Bronchial epithelial cell (primary cell): ENCODE measurements at regions not wholly inside any gene's neighbourhood (a gene's known extent, or its start where the extent isn't known, plus 50 kb on each side); places are given as distances from the start of the nearest gene placed in this dataset.

Experiments used
- DNase-seq: peaks from one replicate; pipeline ENCODE4 v3.0.0-alpha.2; 2010; ENCODE audit warnings: low read depth
- FAIRE-seq: peaks from 2 replicates; lab custom pipeline; 2011; peaks lifted over from hg19 to GRCh38; lab: Jason Lieb, UNC
- H3K27me3 ChIP-seq: 2 replicates; pipeline ENCODE4 v1.5.1; 2011; ENCODE audit warnings: low read length; ENCODE audit not compliant: control insufficient read depth, insufficient read depth
- H3K36me3 ChIP-seq: 2 replicates; pipeline ENCODE4 v1.5.1; 2011; ENCODE audit warnings: low read length; ENCODE audit not compliant: control insufficient read depth, insufficient read depth
- H3K4me3 ChIP-seq: 2 replicates; pipeline ENCODE4 v1.5.1; 2011; ENCODE audit warnings: mild to moderate bottlenecking, low read depth, low read length, control low read depth
- CTCF ChIP-seq: IDR thresholded peaks from 2 replicates; pipeline ENCODE4 v1.5.1; 2011; ENCODE audit warnings: mild to moderate bottlenecking, moderate library complexity, low read length, control low read depth, inconsistent platforms; ENCODE audit not compliant: insufficient read depth, severe bottlenecking

- peak; percentile 29 for DNase-seq
- Histone ChIP-seq H3K36me3 (no peaks in the 10 kb centered on the region), H3K27me3 (no peaks in the 10 kb centered on the region), H3K4me3 (no peak overlapping the region)
- FAIRE-seq, result no peak
- peak; percentile 67 for TF ChIP-seq CTCF
Measured at GRCh38 chr7:42745357-42746059, 166.4 kb downstream of the C7orf25 start.

- no peak for TF ChIP-seq CTCF
- no peak for DNase-seq
- no peak for FAIRE-seq
Measured at GRCh38 chr7:42744746-42745145, 167.1 kb downstream of the C7orf25 start.

GRCh38 chr7:42743077-42743858 is 168.6 kb downstream of the C7orf25 start:
- H3K27me3 ChIP-seq, result no peaks in the 10 kb centered on the region
- no peak for FAIRE-seq
- TF ChIP-seq CTCF, result no peak
- H3K36me3 ChIP-seq, result no peaks in the 10 kb centered on the region
- H3K4me3 ChIP-seq, result no peak overlapping the region
- no peak for DNase-seq

More at GRCh38 chr7:42744746-42745145, 167.1 kb downstream of the C7orf25 start:
- no peaks in the 10 kb centered on the region for H3K27me3 ChIP-seq
- no peaks in the 10 kb centered on the region for H3K36me3 ChIP-seq
- no peak overlapping the region for H3K4me3 ChIP-seq

GRCh38 chr7:42742318-42742717 is 169.6 kb downstream of the C7orf25 start:
- no peaks in the 10 kb centered on the region for H3K36me3 ChIP-seq
- FAIRE-seq (no peak), DNase-seq (no peak)
- H3K27me3 ChIP-seq, result no peaks in the 10 kb centered on the region
- H3K4me3 ChIP-seq, result no peak overlapping the region
- TF ChIP-seq CTCF, result no peak

- DNase-seq, result no peak
- no peaks in the 10 kb centered on the region for H3K27me3 ChIP-seq
- TF ChIP-seq CTCF, result no peak
- H3K36me3 ChIP-seq, result no peaks in the 10 kb centered on the region
- no peak for FAIRE-seq
- no peak overlapping the region for H3K4me3 ChIP-seq
Measured at GRCh38 chr7:42740408-42740807, 171.5 kb downstream of the C7orf25 start.
